ENCODE measurements at regions not wholly inside any gene's neighbourhood (a gene's known extent, or its start where the extent isn't known, plus 50 kb on each side); places are given as distances from the start of the nearest gene placed in this dataset.

- Mint-ChIP-seq H3K4me1 (no peaks in the 10 kb centered on the region), H3K27ac (no peak overlapping the region), H3K9me3 (no peaks in the 10 kb centered on the region; the same call in 2 of the 3 replicates), H3K36me3 (ENCODE audit: low read depth) (no peaks in the 10 kb centered on the region), H3K27me3 (ENCODE audit: insufficient read depth, low read depth, poor library complexity) (peaks cover 3% of the 10 kb centered on the region), H3K4me3 (no peak overlapping the region)
- no peak for TF ChIP-seq ZNF114 (CRISPR knock-in tag; IDR thresholded peaks at IDR 0.05)
- TF ChIP-seq ETS1 (IDR thresholded peaks at IDR 0.05) = no peak
- no peak for TF ChIP-seq EZH2 (IDR thresholded peaks at IDR 0.05; ENCODE audit: low read depth, unreplicated experiment)
- no peak for TF ChIP-seq JUNB (IDR thresholded peaks at IDR 0.05; ENCODE audit: unreplicated experiment)
- no peak for TF ChIP-seq ZNF331 (CRISPR knock-in tag; IDR thresholded peaks at IDR 0.05; ENCODE audit: low read depth)
- no peak for TF ChIP-seq CREB1 (CRISPR knock-in tag; IDR thresholded peaks at IDR 0.05; ENCODE audit: low read depth)
- TF ChIP-seq NANOG (IDR thresholded peaks at IDR 0.05; ENCODE audit: borderline replicate concordance) = no peak
- TF ChIP-seq CTCF (conservative IDR thresholded peaks at IDR 0.05; ENCODE audit: low read depth in 2 of 2) = no peak
- TF ChIP-seq POLR2AphosphoS5 (IDR thresholded peaks at IDR 0.05; ENCODE audit: low read depth) = no peak
- TF ChIP-seq EZH2phosphoT487 (IDR thresholded peaks at IDR 0.05; ENCODE audit: unreplicated experiment) = no peak
- TF ChIP-seq REST (IDR thresholded peaks at IDR 0.05; ENCODE audit: unreplicated experiment) = no peak
- no peak for TF ChIP-seq STAT1 (IDR thresholded peaks at IDR 0.05; ENCODE audit: unreplicated experiment)
- TF ChIP-seq ZNF462 (CRISPR knock-in tag; IDR thresholded peaks at IDR 0.05) = no peak
- no peaks in the 10 kb centered on the region for H3K27me3 ChIP-seq (ENCODE audit: insufficient read depth)
- H3K4me2 ChIP-seq = no peak overlapping the region
- H4K20me1 ChIP-seq (replicated peaks; ENCODE audit: insufficient read depth) = no peaks in the 10 kb centered on the region
- H3K4me1 ChIP-seq (ENCODE audit: insufficient read depth) = no peaks in the 10 kb centered on the region
- no peak overlapping the region for H3K4me3 ChIP-seq
- no peak for ATAC-seq
- DNase-seq (ENCODE audit: low spot score) = no peak
- no peaks in the 10 kb centered on the region for H3K9me2 ChIP-seq (ENCODE audit: insufficient read depth)
- no peak overlapping the region for H2AFZ ChIP-seq
- H3K36me3 ChIP-seq (ENCODE audit: insufficient read depth) = no peaks in the 10 kb centered on the region
- no peaks in the 10 kb centered on the region for H3K79me2 ChIP-seq (replicated peaks; ENCODE audit: insufficient read depth)
- H3K27ac ChIP-seq (ENCODE audit: low read depth) = no peak overlapping the region
- no peaks in the 10 kb centered on the region for H3F3A ChIP-seq (replicated peaks; ENCODE audit: low read depth)
These were observed 406.4 kb upstream of the RNF32 start for GRCh38 chr7:156234192-156234591.

Data from GM23338 (cell line).